SHP77 (cell line): ENCODE measurements at regions not wholly inside any gene's neighbourhood (a gene's known extent, or its start where the extent isn't known, plus 50 kb on each side); places are given as distances from the start of the nearest gene placed in this dataset.
"Not testable (repeated sequence)": the region's sequence is repeated elsewhere in the genome, so short reads cannot be mapped to it uniquely, and the experiment has no call there.

Experiments used
- DNase-seq, 2 experiments: peaks; one replicate each; lab custom pipeline; 2025; lab: John Stamatoyannopoulos, UW

- no peak for DNase-seq
These were observed 573.4 kb upstream of the RAG2 start for GRCh38 chr11:37171451-37171850.

GRCh38 chr11:37170311-37170710 lies 572.3 kb upstream of the RAG2 start:
- no peak for DNase-seq

- DNase-seq: not testable (repeated sequence)
These were observed 547.4 kb upstream of the RAG2 start for GRCh38 chr11:37145434-37145833.

- DNase-seq: no peak
These were observed 544.6 kb upstream of the RAG2 start for GRCh38 chr11:37142591-37142990.

GRCh38 chr11:37141707-37142106 lies 543.7 kb upstream of the RAG2 start:
- no peak for DNase-seq

GRCh38 chr11:37135606-37136005 lies 537.6 kb upstream of the RAG2 start:
- not testable (repeated sequence) for DNase-seq

GRCh38 chr11:37134637-37135036 lies 536.6 kb upstream of the RAG2 start:
- no peak for DNase-seq

- DNase-seq: no peak
These were observed 526.3 kb upstream of the RAG2 start for GRCh38 chr11:37124384-37124783.

- DNase-seq: no peak
These were observed 517.9 kb upstream of the RAG2 start for GRCh38 chr11:37115963-37116362.

- no peak for DNase-seq
These were observed 512.3 kb upstream of the RAG2 start for GRCh38 chr11:37110385-37110784.

GRCh38 chr11:37109286-37109585 lies 511.2 kb upstream of the RAG2 start:
- no peak for DNase-seq

- DNase-seq: no peak
These were observed 510.6 kb upstream of the RAG2 start for GRCh38 chr11:37108436-37109285.

- DNase-seq: no peak
These were observed 509.8 kb upstream of the RAG2 start for GRCh38 chr11:37107831-37108230.

GRCh38 chr11:37107415-37107814 lies 509.4 kb upstream of the RAG2 start:
- DNase-seq: no peak

GRCh38 chr11:37105427-37105826 lies 507.4 kb upstream of the RAG2 start:
- no peak for DNase-seq

- DNase-seq: no peak
These were observed 506.3 kb upstream of the RAG2 start for GRCh38 chr11:37104380-37104779.

GRCh38 chr11:37100008-37100407 lies 502.0 kb upstream of the RAG2 start:
- DNase-seq: no peak

GRCh38 chr11:37092487-37092886 lies 494.5 kb upstream of the RAG2 start:
- DNase-seq: no peak

- DNase-seq: no peak
These were observed 491.4 kb upstream of the RAG2 start for GRCh38 chr11:37089439-37089838.

- peak in 1 of 2 experiments; percentile 10 for DNase-seq
These were observed 490.5 kb upstream of the RAG2 start for GRCh38 chr11:37088573-37088910.

- peak; percentile 16 to 18 for DNase-seq
These were observed 489.9 kb upstream of the RAG2 start for GRCh38 chr11:37087650-37088572.

- no peak for DNase-seq
These were observed 480.5 kb upstream of the RAG2 start for GRCh38 chr11:37078521-37078920.

GRCh38 chr11:37076866-37077265 lies 478.8 kb upstream of the RAG2 start:
- DNase-seq: no peak
